Stimulated activated memory B cell treated with anti-CD40 and anti-IgM and Interleukin-4, amounts not matched to agents 10 μg/mL and 1 μg/mL and 100 μg/mL, for 72 hours (primary cell): ENCODE measurements at regions not wholly inside any gene's neighbourhood (a gene's known extent, or its start where the extent isn't known, plus 50 kb on each side); places are given as distances from the start of the nearest gene placed in this dataset.
A peak's percentile ranks its signal among the peaks of the same experiment; 100 is the strongest.
"Not testable (repeated sequence)": the region's sequence is repeated elsewhere in the genome, so short reads cannot be mapped to it uniquely, and the experiment has no call there.

ENCODE experiments used
- ATAC-seq: fragments of 150-1000 bp; cut with Tn5 transposase; 2 replicates; pipeline ENCODE4 v1.10.0; 2021
- H3K27ac Mint-ChIP-seq: one replicate; pipeline ENCODE4 v1.8.0; 2022; ENCODE audit warnings: mild to moderate bottlenecking, mixed read lengths
- H3K27me3 Mint-ChIP-seq: one replicate; pipeline ENCODE4 v1.8.0; 2022; ENCODE audit warnings: mixed read lengths
- H3K36me3 Mint-ChIP-seq: one replicate; pipeline ENCODE4 v1.8.0; 2022; ENCODE audit warnings: mixed read lengths
- H3K4me1 Mint-ChIP-seq: one replicate; pipeline ENCODE4 v1.8.0; 2022; ENCODE audit warnings: mixed read lengths
- H3K4me3 Mint-ChIP-seq: one replicate; pipeline ENCODE4 v1.8.0; 2022; ENCODE audit warnings: mild to moderate bottlenecking, moderate library complexity, mixed read lengths
- H3K9me3 Mint-ChIP-seq: one replicate; pipeline ENCODE4 v1.8.0; 2022; ENCODE audit warnings: mixed read lengths

GRCh38 chr13:88801361-88801760 lies 1130.2 kb downstream of the SLITRK5 start:
- ATAC-seq, result no peak
- no peaks in the 10 kb centered on the region for H3K27me3 Mint-ChIP-seq
- H3K27ac Mint-ChIP-seq, result no peak overlapping the region
- peaks cover under 1% of the 10 kb centered on the region for H3K9me3 Mint-ChIP-seq
- H3K4me1 Mint-ChIP-seq, result no peaks in the 10 kb centered on the region
- no peak overlapping the region for H3K4me3 Mint-ChIP-seq
- H3K36me3 Mint-ChIP-seq, result no peaks in the 10 kb centered on the region

- no peaks in the 10 kb centered on the region for H3K36me3 Mint-ChIP-seq
- H3K4me3 Mint-ChIP-seq, result no peak overlapping the region
- no peak overlapping the region for H3K27ac Mint-ChIP-seq
- H3K27me3 Mint-ChIP-seq, result no peaks in the 10 kb centered on the region
- H3K9me3 Mint-ChIP-seq, result peaks cover 11% of the 10 kb centered on the region
- no peaks in the 10 kb centered on the region for H3K4me1 Mint-ChIP-seq
- no peak for ATAC-seq
Observed at GRCh38 chr13:88802886-88803285, 1131.7 kb downstream of the SLITRK5 start.

- Mint-ChIP-seq H3K4me3 (no peak overlapping the region), H3K4me1 (no peaks in the 10 kb centered on the region), H3K27me3 (no peaks in the 10 kb centered on the region), H3K36me3 (no peaks in the 10 kb centered on the region), H3K9me3 (peaks cover 20% of the 10 kb centered on the region), H3K27ac (no peak overlapping the region)
- no peak for ATAC-seq
Observed at GRCh38 chr13:88806438-88806837, 1135.3 kb downstream of the SLITRK5 start.

- Mint-ChIP-seq H3K27me3 (no peaks in the 10 kb centered on the region), H3K4me1 (no peaks in the 10 kb centered on the region), H3K36me3 (no peaks in the 10 kb centered on the region), H3K9me3 (peaks cover 2% of the 10 kb centered on the region), H3K27ac (no peak overlapping the region), H3K4me3 (no peak overlapping the region)
- no peak for ATAC-seq
Observed at GRCh38 chr13:88817560-88817959, 1146.4 kb downstream of the SLITRK5 start.

- ATAC-seq, result no peak
- H3K9me3 Mint-ChIP-seq, result peaks cover 10% of the 10 kb centered on the region
Observed at GRCh38 chr13:88823114-88823513, 1151.9 kb downstream of the SLITRK5 start.

GRCh38 chr13:88824218-88824617 lies 1153.0 kb downstream of the SLITRK5 start:
- H3K9me3 Mint-ChIP-seq, result peaks cover 12% of the 10 kb centered on the region
- no peaks in the 10 kb centered on the region for H3K4me1 Mint-ChIP-seq
- ATAC-seq, result no peak
- no peak overlapping the region for H3K4me3 Mint-ChIP-seq
- no peak overlapping the region for H3K27ac Mint-ChIP-seq
- no peaks in the 10 kb centered on the region for H3K27me3 Mint-ChIP-seq
- no peaks in the 10 kb centered on the region for H3K36me3 Mint-ChIP-seq

More at GRCh38 chr13:88823114-88823513, 1151.9 kb downstream of the SLITRK5 start:
- no peak overlapping the region for H3K27ac Mint-ChIP-seq
- no peaks in the 10 kb centered on the region for H3K27me3 Mint-ChIP-seq
- no peaks in the 10 kb centered on the region for H3K4me1 Mint-ChIP-seq
- H3K36me3 Mint-ChIP-seq, result no peaks in the 10 kb centered on the region
- no peak overlapping the region for H3K4me3 Mint-ChIP-seq

GRCh38 chr13:88840085-88840484 lies 1168.9 kb downstream of the SLITRK5 start:
- H3K9me3 Mint-ChIP-seq, result peaks cover 15% of the 10 kb centered on the region
- H3K36me3 Mint-ChIP-seq, result no peaks in the 10 kb centered on the region
- H3K4me1 Mint-ChIP-seq, result no peaks in the 10 kb centered on the region
- no peak for ATAC-seq
- no peaks in the 10 kb centered on the region for H3K27me3 Mint-ChIP-seq
- H3K27ac Mint-ChIP-seq, result no peak overlapping the region
- no peak overlapping the region for H3K4me3 Mint-ChIP-seq

GRCh38 chr13:88852293-88852692 lies 1181.1 kb downstream of the SLITRK5 start:
- not testable (repeated sequence) for H3K27me3 Mint-ChIP-seq, H3K27ac Mint-ChIP-seq, H3K4me3 Mint-ChIP-seq, ATAC-seq, H3K36me3 Mint-ChIP-seq, H3K4me1 Mint-ChIP-seq
- H3K9me3 Mint-ChIP-seq, result peaks cover 21% of the 10 kb centered on the region

GRCh38 chr13:88857256-88857655 lies 1186.1 kb downstream of the SLITRK5 start:
- Mint-ChIP-seq H3K4me3 (no peak overlapping the region), H3K4me1 (no peaks in the 10 kb centered on the region), H3K36me3 (no peaks in the 10 kb centered on the region), H3K27ac (no peak overlapping the region), H3K27me3 (no peaks in the 10 kb centered on the region), H3K9me3 (peaks cover 18% of the 10 kb centered on the region)
- no peak for ATAC-seq

GRCh38 chr13:88862095-88862620 lies 1191.0 kb downstream of the SLITRK5 start:
- Mint-ChIP-seq H3K4me1 (no peaks in the 10 kb centered on the region), H3K27me3 (no peaks in the 10 kb centered on the region), H3K36me3 (no peaks in the 10 kb centered on the region), H3K27ac (no peak overlapping the region), H3K9me3 (peaks cover 10% of the 10 kb centered on the region), H3K4me3 (no peak overlapping the region)
- no peak for ATAC-seq

- peaks cover 10% of the 10 kb centered on the region for H3K9me3 Mint-ChIP-seq
- H3K36me3 Mint-ChIP-seq, result no peaks in the 10 kb centered on the region
Observed at GRCh38 chr13:88863116-88863515, 1191.9 kb downstream of the SLITRK5 start.

GRCh38 chr13:88866195-88866594 lies 1195.0 kb downstream of the SLITRK5 start:
- Mint-ChIP-seq H3K27me3 (no peaks in the 10 kb centered on the region), H3K4me1 (no peaks in the 10 kb centered on the region), H3K9me3 (peaks cover 10% of the 10 kb centered on the region), H3K4me3 (no peak overlapping the region), H3K27ac (no peak overlapping the region), H3K36me3 (no peaks in the 10 kb centered on the region)
- ATAC-seq, result no peak

More at GRCh38 chr13:88863116-88863515, 1191.9 kb downstream of the SLITRK5 start:
- Mint-ChIP-seq H3K27ac (no peak overlapping the region), H3K4me3 (no peak overlapping the region), H3K27me3 (no peaks in the 10 kb centered on the region), H3K4me1 (no peaks in the 10 kb centered on the region)
- ATAC-seq, result no peak

GRCh38 chr13:88883741-88884140 lies 1212.6 kb downstream of the SLITRK5 start:
- no peak for ATAC-seq
- H3K36me3 Mint-ChIP-seq, result no peaks in the 10 kb centered on the region
- H3K9me3 Mint-ChIP-seq, result peaks cover 12% of the 10 kb centered on the region
- H3K4me1 Mint-ChIP-seq, result no peaks in the 10 kb centered on the region
- no peak overlapping the region for H3K27ac Mint-ChIP-seq
- no peak overlapping the region for H3K4me3 Mint-ChIP-seq
- H3K27me3 Mint-ChIP-seq, result no peaks in the 10 kb centered on the region

GRCh38 chr13:88887045-88887662 lies 1216.0 kb downstream of the SLITRK5 start:
- Mint-ChIP-seq H3K9me3 (peaks cover 4% of the 10 kb centered on the region), H3K4me3 (no peak overlapping the region), H3K4me1 (no peaks in the 10 kb centered on the region), H3K36me3 (no peaks in the 10 kb centered on the region), H3K27ac (no peak overlapping the region), H3K27me3 (no peaks in the 10 kb centered on the region)
- ATAC-seq, result no peak

GRCh38 chr13:88895261-88895941 lies 1224.2 kb downstream of the SLITRK5 start:
- H3K27ac Mint-ChIP-seq, result no peak overlapping the region
- H3K36me3 Mint-ChIP-seq, result no peaks in the 10 kb centered on the region
- no peaks in the 10 kb centered on the region for H3K27me3 Mint-ChIP-seq
- no peaks in the 10 kb centered on the region for H3K4me1 Mint-ChIP-seq
- no peak overlapping the region for H3K4me3 Mint-ChIP-seq
- peaks cover 2% of the 10 kb centered on the region for H3K9me3 Mint-ChIP-seq
- peak; percentile 27 for ATAC-seq

GRCh38 chr13:88896466-88896865 lies 1225.3 kb downstream of the SLITRK5 start:
- H3K4me3 Mint-ChIP-seq, result no peak overlapping the region
- H3K9me3 Mint-ChIP-seq, result peaks cover 2% of the 10 kb centered on the region
- H3K27ac Mint-ChIP-seq, result no peak overlapping the region
- no peak for ATAC-seq
- no peaks in the 10 kb centered on the region for H3K36me3 Mint-ChIP-seq
- no peaks in the 10 kb centered on the region for H3K27me3 Mint-ChIP-seq
- no peaks in the 10 kb centered on the region for H3K4me1 Mint-ChIP-seq
